HG02610 (cell line): ENCODE measurements at regions not wholly inside any gene's neighbourhood (a gene's known extent, or its start where the extent isn't known, plus 50 kb on each side); places are given as distances from the start of the nearest gene placed in this dataset.

Experiments
- ATAC-seq: cut with Tn5 transposase; IDR thresholded peaks from one replicate; pipeline ENCODE4 v1.9.1; 2021; ENCODE audit warnings: mild to moderate bottlenecking, moderate library complexity; ENCODE audit not compliant: unreplicated experiment

- ATAC-seq, result no peak
Observed at GRCh38 chr7:124515106-124515830, 250.3 kb downstream of the GPR37 start.

- no peak for ATAC-seq
Observed at GRCh38 chr7:124514471-124514870, 251.1 kb downstream of the GPR37 start.

- no peak for ATAC-seq
Observed at GRCh38 chr7:124497176-124497575, 268.4 kb downstream of the GPR37 start.

- ATAC-seq, result no peak
Observed at GRCh38 chr7:124489925-124490324, 275.7 kb downstream of the GPR37 start.

- no peak for ATAC-seq
Observed at GRCh38 chr7:124489082-124489819, 276.3 kb downstream of the GPR37 start.

- ATAC-seq, result no peak
Observed at GRCh38 chr7:124482229-124482628, 283.4 kb downstream of the GPR37 start.

GRCh38 chr7:124480821-124481290 is 284.7 kb downstream of the GPR37 start:
- ATAC-seq, result no peak

- no peak for ATAC-seq
Observed at GRCh38 chr7:124480036-124480820, 285.4 kb downstream of the GPR37 start.

GRCh38 chr7:124462249-124462648 is 303.3 kb downstream of the GPR37 start:
- no peak for ATAC-seq

- no peak for ATAC-seq
Observed at GRCh38 chr7:124460555-124460954, 305.0 kb downstream of the GPR37 start.

- ATAC-seq, result no peak
Observed at GRCh38 chr7:124460056-124460450, 305.5 kb downstream of the GPR37 start.

GRCh38 chr7:124459101-124460055 is 306.2 kb downstream of the GPR37 start:
- no peak for ATAC-seq

GRCh38 chr7:124457841-124458240 is 307.8 kb downstream of the GPR37 start:
- ATAC-seq, result no peak

GRCh38 chr7:124456286-124456685 is 309.3 kb downstream of the GPR37 start:
- ATAC-seq, result no peak

GRCh38 chr7:124452186-124452585 is 313.4 kb downstream of the GPR37 start:
- no peak for ATAC-seq

GRCh38 chr7:124449896-124450295 is 315.7 kb downstream of the GPR37 start:
- no peak for ATAC-seq

- ATAC-seq, result no peak
Observed at GRCh38 chr7:124444696-124445480, 320.7 kb downstream of the GPR37 start.

GRCh38 chr7:124443762-124444161 is 321.8 kb downstream of the GPR37 start:
- no peak for ATAC-seq

GRCh38 chr7:124440081-124440480 is 325.5 kb downstream of the GPR37 start:
- ATAC-seq, result no peak
